C4-2B (cell line): ENCODE measurements at regions not wholly inside any gene's neighbourhood (a gene's known extent, or its start where the extent isn't known, plus 50 kb on each side); places are given as distances from the start of the nearest gene placed in this dataset.

Source experiments
- ZFX ChIP-seq: fragments of 450-650 bp; IDR thresholded peaks from 2 replicates; pipeline ENCODE4 v1.6.1; 2017
- TF ChIP-seq, protein P1 (sequence below): fragments of 450-650 bp; conservative IDR thresholded peaks from 2 replicates; pipeline ENCODE4 v1.5.1; 2017; ENCODE audit warnings: mild to moderate bottlenecking

DNA sequence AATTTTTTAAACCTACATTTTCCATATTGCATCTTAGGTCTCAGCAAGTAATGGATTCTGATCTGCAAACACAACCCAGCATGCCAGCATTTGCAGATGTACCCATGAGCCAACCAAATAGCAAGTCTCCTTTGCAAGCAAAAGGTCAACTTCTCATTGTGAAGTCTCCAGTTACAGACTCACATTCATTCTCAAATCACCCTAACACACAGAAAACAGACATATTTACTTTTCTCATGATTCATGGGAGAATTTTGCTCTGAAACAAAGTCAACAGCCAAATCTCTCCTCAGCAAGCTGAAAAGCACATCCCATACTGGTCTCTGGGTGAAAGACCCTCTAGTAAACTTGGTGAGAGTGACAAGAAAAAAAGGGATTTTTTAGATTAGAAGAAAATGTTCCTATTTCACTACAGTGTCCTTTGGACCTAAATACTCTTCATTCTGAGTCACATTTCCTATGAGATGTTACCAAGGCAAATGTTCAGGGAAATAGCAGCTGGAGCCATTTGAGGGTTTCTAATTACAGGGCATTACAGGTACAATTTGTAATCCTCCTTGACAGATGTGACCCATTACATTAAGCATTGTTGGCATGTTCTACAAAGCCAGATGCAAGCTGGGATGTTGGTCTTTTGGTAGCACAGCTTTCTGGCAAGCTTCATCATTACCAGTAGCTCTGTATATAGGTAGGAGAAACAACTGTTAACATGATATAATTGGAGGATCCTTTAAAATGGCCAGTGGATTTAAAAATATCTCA, 383.3 kb downstream of the SMARCA1 start:
- TF ChIP-seq, protein P1, sequence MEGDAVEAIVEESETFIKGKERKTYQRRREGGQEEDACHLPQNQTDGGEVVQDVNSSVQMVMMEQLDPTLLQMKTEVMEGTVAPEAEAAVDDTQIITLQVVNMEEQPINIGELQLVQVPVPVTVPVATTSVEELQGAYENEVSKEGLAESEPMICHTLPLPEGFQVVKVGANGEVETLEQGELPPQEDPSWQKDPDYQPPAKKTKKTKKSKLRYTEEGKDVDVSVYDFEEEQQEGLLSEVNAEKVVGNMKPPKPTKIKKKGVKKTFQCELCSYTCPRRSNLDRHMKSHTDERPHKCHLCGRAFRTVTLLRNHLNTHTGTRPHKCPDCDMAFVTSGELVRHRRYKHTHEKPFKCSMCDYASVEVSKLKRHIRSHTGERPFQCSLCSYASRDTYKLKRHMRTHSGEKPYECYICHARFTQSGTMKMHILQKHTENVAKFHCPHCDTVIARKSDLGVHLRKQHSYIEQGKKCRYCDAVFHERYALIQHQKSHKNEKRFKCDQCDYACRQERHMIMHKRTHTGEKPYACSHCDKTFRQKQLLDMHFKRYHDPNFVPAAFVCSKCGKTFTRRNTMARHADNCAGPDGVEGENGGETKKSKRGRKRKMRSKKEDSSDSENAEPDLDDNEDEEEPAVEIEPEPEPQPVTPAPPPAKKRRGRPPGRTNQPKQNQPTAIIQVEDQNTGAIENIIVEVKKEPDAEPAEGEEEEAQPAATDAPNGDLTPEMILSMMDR, result no peak
- TF ChIP-seq ZFX, result no peak
